ENCODE measurements at regions not wholly inside any gene's neighbourhood (a gene's known extent, or its start where the extent isn't known, plus 50 kb on each side); places are given as distances from the start of the nearest gene placed in this dataset.
A peak's percentile ranks its signal among the peaks of the same experiment; 100 is the strongest.

DNA sequence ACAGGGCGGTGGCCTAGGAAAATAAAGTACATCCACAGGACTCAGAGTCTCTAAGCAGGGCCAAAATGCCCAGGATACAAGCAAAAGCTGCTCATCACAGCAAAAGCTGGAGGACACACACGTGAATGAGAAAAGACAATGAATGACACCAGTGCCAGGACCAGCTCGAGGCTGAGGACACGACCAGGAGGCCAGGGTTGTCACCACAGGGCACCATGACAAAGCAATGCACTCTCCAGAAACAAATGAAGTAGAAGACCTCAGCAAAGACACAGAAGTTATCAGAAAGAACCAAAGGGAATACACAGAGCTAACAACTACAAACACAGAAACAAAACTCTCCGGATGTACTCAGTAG is 92.1 kb downstream of the FOXL3 start:
- no peak overlapping the region for H3K4me3 Mint-ChIP-seq
- H3K4me1 Mint-ChIP-seq (ENCODE audit: low read depth) = peaks cover 28% of the 10 kb centered on the region
- no peaks in the 10 kb centered on the region for H3K27me3 Mint-ChIP-seq (ENCODE audit: low read depth)
- intact Hi-C loops (cut with micrococcal nuclease) = no loop called here
- CTCF ChIA-PET = interaction anchor here (0.7 to 2.6 kb wide), 2 partner anchors 10 to 37 kb away, joined by 5 to 7 read pairs; no protein-coding TSS in a partner anchor
- DNase-seq = no peak
- no peaks in the 10 kb centered on the region for H3K36me3 Mint-ChIP-seq (ENCODE audit: low read depth)
- peaks cover 16% of the 10 kb centered on the region for H3K9me3 Mint-ChIP-seq
- peak overlapping the region; percentile 72 for H3K27ac Mint-ChIP-seq

DNA sequence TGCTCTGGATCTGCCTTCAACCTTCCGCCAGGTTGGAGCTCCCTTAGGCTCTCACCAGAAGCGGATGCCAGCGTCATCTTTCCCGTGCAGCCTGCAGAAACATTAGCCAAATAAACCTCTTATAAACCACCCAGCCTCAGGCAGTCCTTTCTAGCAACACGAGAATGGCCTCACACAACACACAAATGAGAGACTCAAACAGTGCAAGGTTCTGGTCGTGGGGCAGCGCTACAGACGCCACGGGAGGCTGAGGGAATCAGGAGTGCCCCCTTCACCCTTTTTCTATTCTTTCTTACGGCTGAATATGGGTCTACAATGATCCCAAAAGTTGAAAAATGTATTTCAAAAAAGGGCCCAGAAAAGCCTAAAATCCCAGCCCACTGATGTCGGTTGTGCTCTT is 96.4 kb downstream of the FOXL3 start:
- CTCF ChIA-PET = no interaction called here
- no peak for DNase-seq
- intact Hi-C loops (cut with micrococcal nuclease) = no loop called here
- Mint-ChIP-seq H3K9me3 (peaks cover 16% of the 10 kb centered on the region), H3K27me3 (ENCODE audit: low read depth) (no peaks in the 10 kb centered on the region), H3K4me3 (no peak overlapping the region), H3K27ac (no peak overlapping the region), H3K36me3 (ENCODE audit: low read depth) (no peaks in the 10 kb centered on the region), H3K4me1 (ENCODE audit: low read depth) (peaks cover 12% of the 10 kb centered on the region)

DNA sequence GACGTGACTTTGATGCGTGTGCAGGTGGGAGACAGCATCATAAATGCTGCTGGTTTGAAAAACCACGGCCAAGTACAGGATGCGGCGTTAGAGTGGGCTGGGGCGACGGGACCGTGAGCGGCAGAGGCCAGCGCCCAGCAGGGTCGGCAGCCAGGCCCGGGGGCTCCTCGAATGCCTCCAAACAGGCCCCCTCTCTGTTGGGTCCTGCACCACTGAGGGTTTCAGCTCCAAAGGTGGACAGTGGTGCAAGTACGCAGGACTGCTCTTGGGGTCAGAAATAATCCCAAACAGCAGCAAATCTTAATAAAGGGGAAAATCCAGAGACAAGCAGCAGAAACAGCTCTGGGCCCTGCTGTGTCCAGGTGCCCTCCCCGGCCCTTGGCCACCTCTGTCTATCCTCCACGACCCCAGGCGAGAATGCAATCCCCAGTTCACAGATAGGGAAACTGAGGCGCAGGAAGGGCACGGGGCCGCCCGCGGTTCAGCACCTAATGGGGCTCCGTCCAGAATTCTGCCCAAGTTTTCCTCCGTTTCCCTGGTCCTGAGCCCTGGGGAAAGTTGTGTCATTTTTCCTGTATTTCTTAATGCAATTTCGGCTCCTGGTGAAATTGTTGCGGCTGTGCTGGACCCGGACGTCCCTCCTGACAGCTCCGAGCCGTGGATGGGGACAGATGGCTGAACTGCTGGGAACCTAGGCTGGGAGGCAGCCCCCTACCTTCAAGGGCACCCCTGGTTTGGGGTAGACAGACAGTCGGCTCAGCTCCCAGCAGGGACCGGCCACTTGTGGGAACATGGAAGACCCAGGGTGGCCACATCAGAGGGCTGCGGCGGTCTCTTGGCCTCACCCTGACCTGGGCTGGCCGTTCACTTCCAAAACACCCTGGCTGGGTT is 97.4 kb downstream of the FOXL3 start:
- no peaks in the 10 kb centered on the region for H3K36me3 Mint-ChIP-seq (ENCODE audit: low read depth)
- H3K27ac Mint-ChIP-seq = no peak overlapping the region
- peaks cover 2% of the 10 kb centered on the region for H3K4me1 Mint-ChIP-seq (ENCODE audit: low read depth)
- no peak for DNase-seq
- CTCF ChIA-PET = no interaction called here
- H3K9me3 Mint-ChIP-seq = peaks cover 16% of the 10 kb centered on the region
- H3K27me3 Mint-ChIP-seq (ENCODE audit: low read depth) = no peaks in the 10 kb centered on the region
- H3K4me3 Mint-ChIP-seq = no peak overlapping the region
- intact Hi-C loops (cut with micrococcal nuclease) = no loop called here

DNA sequence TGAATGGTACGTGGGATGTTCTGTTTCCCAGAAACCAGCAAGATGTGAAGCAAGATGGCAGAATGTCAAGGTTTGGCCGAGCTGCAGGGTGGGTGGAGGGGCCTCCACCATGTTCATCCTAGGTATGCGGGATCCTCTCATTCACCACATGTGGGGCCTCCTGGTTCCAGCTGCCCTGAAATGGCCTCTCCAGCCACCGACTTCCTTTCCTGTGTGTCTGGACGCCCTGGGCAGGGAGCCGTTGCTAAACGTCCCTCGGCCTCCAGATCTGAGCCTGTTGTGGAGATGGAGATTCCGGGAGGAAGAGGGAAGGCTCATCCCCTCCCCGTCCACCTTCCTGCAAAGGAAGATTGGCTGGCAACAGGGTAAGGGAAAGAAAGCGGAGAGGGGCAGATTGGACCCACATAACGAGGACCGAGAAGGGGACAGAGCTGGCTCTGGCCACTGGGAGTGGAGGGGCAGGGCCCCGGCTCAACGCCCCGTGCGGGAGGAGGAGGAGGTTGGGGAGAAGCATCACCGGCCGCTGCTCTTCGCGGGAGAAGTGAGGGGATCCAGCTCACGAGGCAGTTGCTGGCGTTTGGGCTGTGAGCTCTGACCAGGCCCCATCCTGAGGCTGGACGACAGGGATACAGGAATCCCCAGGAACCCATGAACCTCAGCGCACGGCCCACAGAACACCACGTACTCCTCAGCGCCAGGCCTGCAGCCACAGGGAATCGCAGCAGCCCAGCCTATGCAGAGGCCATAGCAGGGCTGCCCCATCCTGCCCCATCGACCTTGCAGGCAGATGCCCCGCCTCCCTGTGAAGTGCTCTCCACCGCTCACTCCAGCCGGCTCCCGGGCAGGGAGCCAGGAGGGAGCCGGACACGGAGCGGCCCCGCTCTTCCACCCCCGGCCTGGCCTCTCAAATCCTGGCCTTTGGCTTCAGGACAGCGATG is 98.3 kb downstream of the FOXL3 start:
- no peak overlapping the region for H3K4me3 Mint-ChIP-seq
- intact Hi-C loops (cut with micrococcal nuclease) = no loop called here
- CTCF ChIA-PET = interaction anchor here (1.4 kb wide), 1 partner anchor 55 kb away, joined by 3 read pairs; no protein-coding TSS in a partner anchor
- no peak for DNase-seq
- H3K4me1 Mint-ChIP-seq (ENCODE audit: low read depth) = no peaks in the 10 kb centered on the region
- H3K36me3 Mint-ChIP-seq (ENCODE audit: low read depth) = no peaks in the 10 kb centered on the region
- H3K9me3 Mint-ChIP-seq = peaks cover 15% of the 10 kb centered on the region
- H3K27me3 Mint-ChIP-seq (ENCODE audit: low read depth) = no peaks in the 10 kb centered on the region
- H3K27ac Mint-ChIP-seq = no peak overlapping the region

DNA sequence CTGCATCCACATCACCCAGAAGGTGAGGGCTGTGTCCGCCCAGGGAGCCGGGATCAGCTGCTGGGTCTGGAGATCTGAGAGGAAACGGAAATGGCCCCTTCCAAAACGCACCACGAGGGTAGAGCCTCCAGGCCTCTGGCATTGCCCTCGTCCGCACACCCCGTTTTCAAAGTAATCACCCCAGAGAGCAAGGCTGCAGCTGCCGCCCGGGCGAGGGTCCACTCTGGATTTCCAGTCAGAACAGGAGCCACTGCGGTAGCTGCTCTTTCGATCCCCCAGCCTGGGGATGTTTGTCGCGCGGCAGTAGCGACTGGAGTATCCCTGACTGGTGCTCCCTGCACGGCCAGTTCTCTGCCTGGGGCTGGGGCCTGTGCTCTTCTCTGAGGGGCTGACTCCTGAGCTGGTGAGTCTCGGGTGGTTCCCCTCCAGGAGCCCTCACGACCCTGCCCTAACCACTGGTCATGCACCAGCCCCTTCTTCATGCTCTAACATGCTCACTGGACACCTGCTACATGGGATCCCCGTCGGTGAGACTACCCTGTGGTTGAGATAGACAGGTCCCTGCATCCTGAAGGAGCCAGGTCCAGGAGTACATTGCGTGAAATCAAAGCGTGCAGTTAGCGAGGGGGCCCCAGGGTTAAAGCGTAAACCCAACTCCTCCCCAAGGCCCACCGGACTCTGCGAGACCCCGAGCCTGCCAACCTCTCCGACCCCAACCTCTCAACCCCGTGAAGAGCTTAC is 99.2 kb downstream of the FOXL3 start:
- CTCF ChIA-PET = interaction anchor here (0.6 to 1.4 kb wide), 2 partner anchors 56 to 724 kb away, joined by 3 to 5 read pairs; no protein-coding TSS in a partner anchor
- DNase-seq = no peak
- Mint-ChIP-seq H3K4me1 (ENCODE audit: low read depth) (no peaks in the 10 kb centered on the region), H3K27me3 (ENCODE audit: low read depth) (no peaks in the 10 kb centered on the region), H3K36me3 (ENCODE audit: low read depth) (no peaks in the 10 kb centered on the region), H3K27ac (no peak overlapping the region), H3K4me3 (no peak overlapping the region), H3K9me3 (peaks cover 8% of the 10 kb centered on the region)
- intact Hi-C loops (cut with micrococcal nuclease) = no loop called here

DNA sequence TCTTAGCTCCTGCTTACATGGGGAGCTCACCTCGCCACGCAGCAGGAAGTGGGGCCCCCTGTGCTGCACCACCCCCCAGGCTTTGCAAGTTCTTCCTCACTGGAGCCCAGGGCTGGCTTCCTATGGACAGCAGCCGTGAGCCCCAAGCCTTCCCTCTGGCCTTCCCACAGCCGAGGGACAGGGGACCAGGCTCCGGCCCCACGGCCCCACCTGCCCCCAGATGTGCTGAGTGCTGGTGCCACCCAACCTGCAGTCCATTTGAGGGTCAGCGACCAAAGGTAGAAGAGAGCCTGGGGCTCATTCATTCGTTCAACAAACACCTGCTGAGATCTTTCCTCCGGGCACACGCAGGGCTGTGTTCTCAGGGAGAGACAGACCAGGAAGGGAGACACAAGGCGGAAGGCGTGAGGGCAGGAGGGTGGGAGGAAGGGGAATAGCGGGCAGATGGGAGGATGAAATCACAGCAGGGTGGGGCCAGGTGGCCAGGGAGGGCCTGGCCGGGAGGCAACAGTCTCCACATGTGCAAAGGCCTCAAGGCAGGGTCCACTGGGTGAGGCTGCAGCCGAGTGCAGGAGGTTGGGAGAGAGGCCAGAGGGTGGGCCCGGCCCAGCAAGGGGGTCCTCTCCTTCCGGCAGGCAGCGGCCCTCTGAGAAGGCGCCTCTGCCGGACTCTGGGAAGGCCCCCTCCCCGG is 100.1 kb downstream of the FOXL3 start:
- Mint-ChIP-seq H3K9me3 (peaks cover 4% of the 10 kb centered on the region), H3K27me3 (ENCODE audit: low read depth) (no peaks in the 10 kb centered on the region), H3K4me1 (ENCODE audit: low read depth) (no peaks in the 10 kb centered on the region), H3K27ac (no peak overlapping the region), H3K36me3 (ENCODE audit: low read depth) (no peaks in the 10 kb centered on the region), H3K4me3 (no peak overlapping the region)
- no peak for DNase-seq
- CTCF ChIA-PET = interaction anchor here (0.6 kb wide), 1 partner anchor 723 kb away, joined by 5 read pairs; no protein-coding TSS in a partner anchor
- intact Hi-C loops (cut with micrococcal nuclease) = no loop called here

DNA sequence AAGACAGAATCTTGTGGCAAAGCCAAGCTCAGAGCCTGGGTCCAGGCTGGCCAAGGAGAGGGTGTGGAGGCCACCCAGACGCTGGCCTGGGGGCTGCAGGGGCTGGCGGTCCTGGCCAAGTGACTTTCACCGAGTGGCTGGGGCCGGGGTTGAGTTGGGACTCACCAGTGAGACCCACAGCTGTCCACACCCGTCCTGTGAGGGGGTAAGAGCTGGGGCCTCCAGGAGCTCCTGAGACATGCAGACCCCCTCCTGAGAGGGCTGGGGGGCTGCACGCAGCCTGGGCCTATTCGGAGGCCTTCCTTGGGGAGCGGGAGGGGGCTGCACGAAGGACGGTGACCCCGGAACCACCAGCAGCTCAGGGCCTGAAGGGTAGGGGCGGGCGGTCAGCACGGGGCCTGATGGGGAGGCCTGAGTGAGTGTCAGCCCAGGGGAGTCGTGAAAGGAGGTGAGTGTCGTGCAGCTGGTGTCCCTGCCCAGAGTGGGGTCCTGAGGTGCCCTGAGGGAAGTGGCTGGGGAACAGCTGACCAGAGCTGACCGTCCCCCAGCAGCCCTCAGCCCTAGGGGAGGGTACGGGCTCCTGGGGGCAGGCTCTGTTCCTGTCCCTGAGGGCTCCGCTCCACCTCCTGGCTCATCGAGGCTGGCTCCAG is 100.9 kb downstream of the FOXL3 start:
- CTCF ChIA-PET = no interaction called here
- no peak for DNase-seq
- intact Hi-C loops (cut with micrococcal nuclease) = no loop called here
- Mint-ChIP-seq H3K9me3 (peaks cover 9% of the 10 kb centered on the region), H3K4me1 (ENCODE audit: low read depth) (no peaks in the 10 kb centered on the region), H3K36me3 (ENCODE audit: low read depth) (peaks cover 3% of the 10 kb centered on the region), H3K4me3 (no peak overlapping the region), H3K27ac (no peak overlapping the region), H3K27me3 (ENCODE audit: low read depth) (no peaks in the 10 kb centered on the region)

DNA sequence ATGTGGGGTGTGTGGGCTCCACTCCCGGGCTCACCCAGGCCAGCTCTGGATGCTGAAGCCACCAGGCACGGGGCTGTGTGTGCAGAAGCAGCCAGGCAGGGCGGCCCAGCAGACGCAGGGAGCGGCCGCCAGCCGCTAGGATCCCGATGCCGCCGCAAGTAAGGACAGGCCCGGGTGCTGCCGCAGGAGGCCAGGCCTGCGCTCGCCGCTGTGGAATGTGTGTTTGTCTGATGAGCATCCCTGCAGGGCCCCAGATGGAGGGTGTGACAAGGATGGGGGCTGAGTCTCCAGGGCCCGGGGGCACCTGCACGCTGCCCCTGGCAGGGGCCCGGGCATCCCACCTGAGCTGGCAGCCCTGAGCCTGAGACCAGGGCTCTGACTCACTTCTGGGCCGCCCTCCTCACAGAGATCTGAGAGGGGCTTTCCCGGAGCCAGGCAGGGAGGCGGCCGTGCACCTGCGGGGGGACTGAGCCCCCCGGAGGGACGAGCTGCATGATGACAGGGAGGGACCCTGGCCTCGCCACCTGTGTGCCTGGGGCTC is 101.5 kb downstream of the FOXL3 start:
- Mint-ChIP-seq H3K36me3 (ENCODE audit: low read depth) (peaks cover 7% of the 10 kb centered on the region), H3K4me3 (no peak overlapping the region), H3K27ac (no peak overlapping the region), H3K4me1 (ENCODE audit: low read depth) (no peaks in the 10 kb centered on the region), H3K27me3 (ENCODE audit: low read depth) (no peaks in the 10 kb centered on the region), H3K9me3 (peaks cover 15% of the 10 kb centered on the region)
- DNase-seq = no peak
- CTCF ChIA-PET = no interaction called here
- intact Hi-C loops (cut with micrococcal nuclease) = no loop called here

DNA sequence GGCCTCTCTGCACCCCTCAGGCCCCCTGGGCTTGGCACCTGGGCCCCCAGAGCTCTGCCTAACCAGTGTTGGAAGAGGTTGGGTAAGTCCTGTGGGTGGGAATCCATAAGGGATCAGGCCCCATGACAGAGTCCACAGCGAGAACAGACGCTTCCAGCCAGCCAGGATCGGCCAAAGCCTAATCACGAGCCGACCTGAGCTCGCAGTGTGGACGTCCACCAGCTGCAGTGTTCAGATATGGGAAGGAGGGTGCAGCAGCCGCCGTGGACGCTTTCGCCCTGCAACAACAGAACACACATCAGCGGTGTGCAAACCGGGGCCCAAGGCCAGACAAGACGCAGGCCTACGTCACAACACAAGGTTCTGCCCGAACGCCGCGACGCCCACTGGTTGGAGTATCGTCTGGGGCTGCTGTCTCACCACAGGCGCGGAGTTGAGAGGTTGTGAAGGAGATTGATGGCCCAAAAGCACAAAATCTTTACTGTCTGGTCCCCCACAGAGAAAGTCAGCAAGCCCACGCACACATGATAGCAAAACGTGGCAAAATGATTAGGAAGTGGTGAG is 102.1 kb downstream of the FOXL3 start:
- Mint-ChIP-seq H3K36me3 (ENCODE audit: low read depth) (peaks cover 7% of the 10 kb centered on the region), H3K9me3 (peaks cover 20% of the 10 kb centered on the region), H3K4me1 (ENCODE audit: low read depth) (no peaks in the 10 kb centered on the region), H3K4me3 (no peak overlapping the region), H3K27ac (no peak overlapping the region), H3K27me3 (ENCODE audit: low read depth) (no peaks in the 10 kb centered on the region)
- DNase-seq = no peak
- intact Hi-C loops (cut with micrococcal nuclease) = no loop called here
- CTCF ChIA-PET = no interaction called here

DNA sequence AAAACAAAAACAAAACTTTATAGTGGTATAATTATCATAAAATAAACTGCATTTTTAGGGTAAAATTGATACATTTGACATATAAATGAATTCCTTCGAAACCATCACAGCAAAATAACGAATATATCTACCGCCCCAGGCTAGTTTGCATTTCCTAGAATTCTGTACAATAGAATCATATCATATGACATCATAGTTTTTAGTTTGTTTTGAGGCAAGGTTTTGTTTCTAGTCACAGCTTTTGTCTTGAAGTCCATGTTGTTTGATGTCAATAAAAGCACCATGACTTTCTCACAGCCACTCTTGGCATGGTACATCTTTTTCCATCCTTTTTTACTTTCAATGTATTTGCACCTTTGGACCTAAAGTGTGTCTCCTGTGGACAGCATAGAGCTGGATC is 102.9 kb downstream of the FOXL3 start:
- no peak overlapping the region for H3K4me3 Mint-ChIP-seq
- peaks cover 7% of the 10 kb centered on the region for H3K36me3 Mint-ChIP-seq (ENCODE audit: low read depth)

DNA sequence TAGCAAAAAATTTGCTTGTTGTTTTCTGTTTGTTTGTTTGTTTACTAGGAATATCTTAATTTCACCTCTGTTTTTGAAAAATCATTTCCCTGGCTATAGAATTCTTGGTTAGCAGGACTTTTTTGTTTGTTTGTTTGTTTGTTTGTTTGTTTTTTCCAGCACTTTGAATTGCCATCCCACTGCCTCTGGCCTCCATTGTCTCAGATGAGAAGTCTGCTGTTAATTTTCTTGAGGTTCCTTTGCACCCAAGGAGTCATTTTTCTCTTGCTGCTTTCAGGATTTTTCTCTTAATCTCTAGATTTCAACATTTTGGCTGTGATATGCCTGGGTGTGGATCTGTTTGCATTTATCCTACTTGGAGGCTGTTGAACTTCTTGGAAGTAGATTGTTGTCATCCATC is 105.7 kb downstream of the FOXL3 start:
- Mint-ChIP-seq H3K36me3 (ENCODE audit: low read depth) (peaks cover 7% of the 10 kb centered on the region), H3K27me3 (ENCODE audit: low read depth) (no peaks in the 10 kb centered on the region), H3K4me3 (no peak overlapping the region), H3K9me3 (peaks cover 44% of the 10 kb centered on the region), H3K4me1 (ENCODE audit: low read depth) (no peaks in the 10 kb centered on the region), H3K27ac (no peak overlapping the region)
- no peak for DNase-seq
- CTCF ChIA-PET = no interaction called here
- intact Hi-C loops (cut with micrococcal nuclease) = no loop called here

More for the DNA sequence above, 102.9 kb downstream of the FOXL3 start:
- Mint-ChIP-seq H3K4me1 (ENCODE audit: low read depth) (no peaks in the 10 kb centered on the region), H3K9me3 (peaks cover 24% of the 10 kb centered on the region), H3K27me3 (ENCODE audit: low read depth) (no peaks in the 10 kb centered on the region), H3K27ac (no peak overlapping the region)
- CTCF ChIA-PET = no interaction called here
- DNase-seq = no peak
- intact Hi-C loops (cut with micrococcal nuclease) = no loop called here

Measured in activated naive CD4-positive, alpha-beta T cell treated with anti-CD3 and anti-CD28 coated beads for 36 hours (primary cell).